ENCODE measurements at regions not wholly inside any gene's neighbourhood (a gene's known extent, or its start where the extent isn't known, plus 50 kb on each side); places are given as distances from the start of the nearest gene placed in this dataset.

DNA sequence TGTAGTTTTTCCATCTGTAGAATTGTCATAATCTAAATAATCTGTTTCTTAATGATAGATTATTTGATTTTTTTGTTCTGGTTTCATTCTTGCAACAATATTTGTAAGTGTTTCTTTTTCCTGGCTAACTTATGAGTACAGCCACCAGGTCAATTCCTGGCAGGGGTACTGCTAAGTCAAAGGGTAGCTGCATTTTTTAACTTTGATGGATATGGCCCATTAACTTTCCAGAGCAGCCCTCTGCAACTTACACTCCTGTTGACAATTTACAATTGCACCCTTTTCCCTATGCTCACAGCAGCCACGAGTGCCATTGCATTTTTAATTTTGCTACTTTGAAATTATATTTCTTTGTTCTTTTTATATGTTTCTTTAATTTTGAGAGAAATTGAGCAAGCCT, 209.3 kb upstream of the CST7 start:
- DNase-seq: no peak

- DNase-seq: no peak
Observed at GRCh38 chr20:24741493-24742072, 207.5 kb upstream of the CST7 start.

GRCh38 chr20:24742436-24742835, 206.6 kb upstream of the CST7 start:
- DNase-seq: no peak

GRCh38 chr20:24742989-24743388, 206.1 kb upstream of the CST7 start:
- DNase-seq: no peak

DNA sequence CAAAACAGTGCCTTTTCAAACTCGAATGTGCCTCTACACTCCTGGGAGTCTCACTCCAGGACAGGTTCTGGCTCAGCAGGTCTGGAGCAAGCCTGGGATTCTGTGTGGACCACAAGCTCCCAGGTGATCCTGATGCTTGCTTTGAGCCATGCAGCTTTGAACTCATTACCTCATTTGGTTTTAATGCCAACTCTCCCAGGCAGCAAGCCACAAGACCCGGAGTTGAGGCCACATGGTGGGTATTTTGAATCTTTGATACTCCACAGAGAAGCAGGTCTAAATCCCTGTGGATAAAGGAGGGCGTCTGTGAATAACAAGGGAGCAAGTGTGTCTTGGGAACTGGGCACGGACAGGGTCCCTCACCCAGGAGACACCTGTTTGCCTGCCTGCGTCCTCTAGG, 205.4 kb upstream of the CST7 start:
- DNase-seq: no peak

DNA sequence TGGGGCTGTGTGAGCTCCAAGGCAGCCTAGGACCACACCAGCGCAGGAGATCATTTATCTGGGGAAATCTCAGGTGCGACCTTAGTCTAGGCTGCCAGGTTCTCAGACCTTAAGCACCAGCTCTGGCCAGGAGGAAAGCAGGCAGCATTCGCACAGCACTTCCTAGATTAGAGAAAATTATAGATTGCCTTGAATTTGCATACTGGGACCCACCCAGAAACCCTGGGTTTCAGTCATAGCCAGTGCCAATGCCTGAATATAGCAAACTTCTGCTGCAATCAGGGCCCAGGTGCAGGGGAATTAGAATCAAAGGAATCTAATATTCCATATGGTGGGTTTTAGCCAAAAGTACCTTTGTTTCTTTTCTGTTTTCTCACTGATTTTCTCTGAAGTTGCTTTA, 204.3 kb upstream of the CST7 start:
- no peak for DNase-seq

GRCh38 chr20:24745206-24745605, 203.9 kb upstream of the CST7 start:
- DNase-seq: no peak

DNA sequence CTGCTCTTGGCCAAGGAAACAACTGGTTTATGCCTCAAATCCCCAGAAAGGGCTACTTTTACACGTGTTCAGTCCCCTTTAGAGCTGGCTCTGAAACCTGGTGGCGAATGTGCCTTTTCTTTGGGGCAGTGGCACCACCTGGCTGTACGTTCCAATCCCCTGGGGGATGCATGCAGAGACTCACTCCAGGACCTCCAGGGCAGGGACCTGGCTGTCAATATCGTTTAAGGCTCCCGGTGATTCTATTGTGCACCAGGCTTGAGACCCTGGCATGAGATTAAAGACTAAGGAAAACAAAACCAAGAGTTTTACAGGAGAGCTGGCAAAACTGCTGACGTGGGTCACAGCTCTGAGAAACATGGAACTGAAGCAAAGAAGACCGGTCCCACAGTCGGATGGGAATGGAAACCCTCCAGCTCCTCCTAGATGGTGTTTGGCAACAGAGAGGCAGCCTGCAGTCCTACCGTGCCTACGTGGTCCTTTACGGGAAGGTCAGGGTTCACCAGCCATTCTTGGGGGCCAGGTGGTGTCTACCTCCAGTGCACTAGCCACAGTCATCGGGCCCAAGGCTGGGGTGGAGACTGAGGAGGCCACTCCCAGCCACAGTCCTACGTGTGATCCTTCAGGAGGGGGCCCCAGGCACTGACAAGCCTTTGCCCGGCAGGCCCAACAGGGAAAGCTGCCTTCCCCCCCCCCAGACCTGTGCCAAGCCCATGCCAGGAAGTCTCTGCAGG, 203.3 kb upstream of the CST7 start:
- DNase-seq: no peak

DNA sequence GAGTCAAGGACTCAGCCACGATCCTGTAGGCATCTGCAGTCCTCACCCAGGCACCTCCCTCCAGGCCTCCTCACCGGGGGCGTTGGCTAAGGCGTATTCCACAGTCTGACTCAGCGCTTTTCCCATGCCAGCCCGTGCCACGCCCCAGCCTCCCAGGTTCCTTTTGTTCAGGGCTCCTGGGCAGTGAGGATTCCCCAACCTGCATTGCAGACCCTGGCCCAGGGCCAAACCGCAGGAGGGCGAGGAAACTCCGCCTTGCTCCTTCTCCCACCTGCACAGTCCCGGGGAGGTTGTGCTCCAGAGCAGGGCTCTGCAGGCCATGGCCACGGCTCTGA, 202.8 kb upstream of the CST7 start:
- DNase-seq: no peak

DNA sequence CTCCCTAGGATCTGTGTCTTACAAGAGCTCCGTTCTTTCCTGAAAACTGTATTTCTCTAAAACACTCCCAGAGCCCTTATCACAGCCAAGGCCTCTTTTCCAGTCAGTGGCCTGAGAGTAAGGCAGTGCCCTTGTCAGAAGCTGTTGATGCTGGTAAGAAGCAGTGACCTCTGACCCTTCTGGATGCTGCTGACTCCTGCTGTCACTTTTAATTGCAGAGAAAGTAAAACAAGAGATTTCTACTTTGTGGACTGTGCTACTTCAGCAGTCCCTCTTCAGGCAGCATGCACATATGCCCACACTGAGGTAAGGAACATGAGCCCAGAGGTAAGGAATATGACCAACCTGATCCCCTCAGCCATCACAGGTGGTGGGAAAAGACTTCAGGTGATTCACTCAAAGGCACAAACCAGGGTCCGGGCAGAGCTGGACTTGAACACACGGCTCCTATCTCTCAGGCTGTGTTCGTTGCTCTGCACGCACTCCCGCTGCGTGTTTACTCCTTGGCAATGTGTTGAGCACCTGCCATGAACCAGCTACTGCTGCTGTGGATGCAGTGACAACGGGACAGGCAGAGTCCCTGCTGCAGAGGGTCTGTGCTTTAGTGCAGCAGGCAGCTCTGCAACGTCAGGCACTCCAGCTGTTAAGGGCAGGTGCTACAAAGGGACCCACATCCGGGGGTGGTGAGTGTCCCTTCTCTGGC, 201.9 kb upstream of the CST7 start:
- no peak for DNase-seq

- no peak for DNase-seq
Observed at GRCh38 chr20:24747881-24748595, 201.0 kb upstream of the CST7 start.

- no peak for DNase-seq
Observed at GRCh38 chr20:24751551-24751950, 197.5 kb upstream of the CST7 start.

DNA sequence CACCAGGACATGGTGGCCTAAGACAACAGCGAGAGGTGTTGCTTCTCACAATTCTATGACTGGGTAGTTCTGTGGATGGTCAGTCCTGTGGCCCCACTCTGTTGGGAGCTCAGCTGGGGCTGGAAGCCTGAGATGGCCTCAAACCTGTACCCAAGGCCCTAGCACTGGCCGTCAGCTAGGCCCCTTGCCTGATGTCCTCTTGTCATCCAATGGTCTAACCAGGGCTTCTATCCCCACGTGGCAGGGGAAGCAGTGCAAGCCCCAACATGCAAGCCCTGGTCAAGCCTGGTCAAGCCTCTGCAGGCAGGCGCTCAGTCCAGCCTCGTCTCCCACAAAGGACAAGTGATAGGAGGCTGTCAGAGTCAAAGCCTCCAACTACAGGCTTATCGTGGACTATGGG, 196.5 kb upstream of the CST7 start:
- DNase-seq: no peak

DNA sequence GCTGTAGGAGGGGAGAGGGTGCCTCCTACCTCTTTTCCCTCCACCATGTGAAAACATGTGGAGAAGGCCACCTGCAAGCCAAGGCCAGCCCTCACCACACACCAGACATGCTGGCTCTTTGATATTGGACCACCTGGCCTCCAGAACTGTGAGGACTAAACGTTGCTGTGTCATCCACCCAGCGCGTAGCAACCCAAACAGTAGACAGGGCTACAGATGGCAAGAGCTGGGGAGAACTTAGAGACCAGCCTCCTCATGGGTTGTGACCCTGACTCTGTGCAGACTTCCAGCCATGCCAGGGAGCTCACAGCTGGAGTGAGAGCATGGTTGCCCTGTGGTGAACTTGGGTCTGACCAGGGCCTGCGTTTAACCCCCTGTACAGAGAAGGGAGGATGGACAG, 195.9 kb upstream of the CST7 start:
- no peak for DNase-seq

DNA sequence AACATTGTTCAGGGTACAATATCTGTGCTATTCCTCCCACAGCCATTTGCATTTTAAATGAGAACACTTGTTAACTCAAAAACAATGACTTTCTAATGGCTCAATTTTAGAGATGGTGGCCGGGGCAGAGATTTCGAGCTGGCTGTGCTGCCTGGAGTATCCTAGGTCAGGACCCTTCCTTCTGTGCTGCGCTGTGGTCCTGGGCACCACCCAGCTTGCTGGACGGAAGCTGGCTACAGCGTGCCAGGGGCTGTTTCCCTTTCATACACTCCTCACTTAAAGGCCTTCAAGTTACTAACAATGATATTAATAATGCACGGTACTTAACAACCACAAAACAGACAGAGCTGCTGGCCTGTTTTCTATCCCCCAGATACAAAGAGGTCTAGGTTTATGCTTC, 194.4 kb upstream of the CST7 start:
- no peak for DNase-seq

- DNase-seq: peak; percentile 63
Observed at GRCh38 chr20:24755411-24755922, 193.6 kb upstream of the CST7 start.

DNA sequence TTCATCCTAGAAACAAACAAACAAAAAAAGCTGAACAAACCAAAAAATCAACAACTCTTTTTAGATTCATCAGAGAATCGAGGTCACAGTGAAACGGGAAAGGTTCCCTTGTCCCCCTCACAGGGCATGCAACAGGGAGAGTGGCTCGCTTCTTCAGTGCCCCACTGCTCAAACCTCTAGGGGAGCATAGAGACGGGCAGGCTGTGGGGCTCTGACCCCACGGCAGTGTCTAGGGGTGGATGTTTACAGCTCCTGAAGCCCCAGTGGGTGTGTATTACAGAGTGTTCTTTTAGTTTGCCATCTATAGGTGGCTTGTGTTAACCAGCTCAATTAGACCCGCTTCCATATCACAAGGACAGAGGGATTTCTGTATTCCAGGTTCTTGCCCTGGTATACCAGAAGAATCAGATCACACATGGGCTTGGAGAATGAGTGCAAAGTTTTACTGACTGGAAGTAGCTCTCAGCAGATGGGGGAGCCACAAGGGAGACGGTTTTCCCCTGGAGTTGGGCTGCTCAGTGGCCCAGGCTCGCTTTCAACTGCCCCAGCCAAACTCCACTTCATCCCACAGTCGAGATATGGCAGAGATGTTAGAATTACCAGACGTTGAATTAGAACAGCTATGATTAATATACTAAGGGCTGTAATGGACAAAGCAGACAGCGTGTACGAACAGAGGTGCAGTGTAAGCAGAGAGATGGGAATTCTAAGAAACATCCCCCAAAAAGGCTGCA, 192.6 kb upstream of the CST7 start:
- DNase-seq: no peak

- no peak for DNase-seq
Observed at GRCh38 chr20:24761220-24762065, 187.6 kb upstream of the CST7 start.

DNA sequence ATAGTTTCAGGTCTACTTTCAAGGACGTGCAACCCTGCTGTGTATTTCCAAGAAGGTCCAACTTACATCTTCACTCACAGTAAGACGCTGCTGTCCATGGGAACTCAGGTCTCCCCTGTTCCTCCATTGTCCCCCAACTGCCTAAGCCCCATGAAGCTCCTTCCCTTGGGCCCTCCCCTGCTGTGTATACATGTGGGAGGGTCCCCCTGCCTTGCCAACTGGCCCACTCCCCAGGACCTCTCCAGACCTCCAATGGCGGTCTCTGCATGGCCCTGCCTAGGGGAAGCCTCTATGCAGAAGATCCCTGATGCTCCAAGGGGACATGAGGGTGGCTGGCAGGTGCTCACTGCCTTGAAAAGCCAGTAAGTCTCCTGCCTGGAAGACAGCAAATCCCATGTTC, 186.7 kb upstream of the CST7 start:
- DNase-seq: no peak

GRCh38 chr20:24762791-24763350, 186.2 kb upstream of the CST7 start:
- DNase-seq: no peak

DNA sequence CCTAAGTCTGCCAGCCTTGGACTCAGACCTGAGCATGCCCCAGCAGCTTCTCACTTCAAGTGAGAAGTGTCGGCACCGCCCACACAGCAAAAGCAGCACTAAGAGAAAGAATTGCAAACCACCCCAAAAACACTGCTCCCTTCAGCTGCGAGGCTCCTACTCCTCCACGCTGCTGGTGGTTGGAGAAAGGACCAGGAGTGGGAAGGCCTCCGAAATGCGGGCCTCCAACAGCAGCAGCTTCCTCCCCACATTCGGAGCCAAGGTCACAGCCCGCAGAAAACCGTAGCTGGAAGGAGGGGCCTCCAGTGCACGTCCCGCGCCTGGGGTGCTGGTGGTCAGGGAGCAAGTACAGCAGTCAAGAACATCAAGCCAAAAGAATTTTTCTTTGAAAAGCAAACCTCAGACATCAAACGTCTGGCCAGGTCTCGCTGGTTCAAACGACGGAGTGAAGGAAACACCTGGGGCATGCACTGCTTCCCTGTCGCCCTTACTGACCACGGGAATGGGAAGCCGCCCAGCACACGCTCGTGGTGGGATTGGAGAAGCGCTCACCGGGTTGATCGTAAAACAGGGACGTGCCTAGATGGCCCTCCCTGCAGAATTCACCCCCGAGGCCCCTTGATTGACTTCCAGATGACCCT, 185.6 kb upstream of the CST7 start:
- DNase-seq: peak; percentile 27

All from inflammatory macrophage treated with lipopolysaccharide for 4 hours (primary cell).